ENCODE measurements at regions not wholly inside any gene's neighbourhood (a gene's known extent, or its start where the extent isn't known, plus 50 kb on each side); places are given as distances from the start of the nearest gene placed in this dataset.

DNA sequence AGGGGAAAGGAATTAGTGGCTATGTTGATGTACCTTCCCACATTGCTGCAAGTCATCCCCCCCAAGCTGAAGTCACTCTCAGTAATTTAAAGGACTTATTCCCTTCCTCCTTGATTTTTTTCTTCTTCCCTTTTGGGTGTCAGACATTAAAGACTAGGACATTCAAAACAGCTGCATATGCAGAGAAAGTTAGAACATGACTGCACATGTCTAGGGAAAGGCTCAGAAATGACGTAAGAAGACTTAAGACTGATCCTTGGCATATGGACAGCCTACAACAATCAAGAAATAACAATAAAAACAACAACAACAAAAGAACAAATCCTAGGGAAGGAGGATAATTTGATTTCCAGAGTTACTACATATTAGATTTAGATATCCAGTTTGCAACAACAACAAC lies 997.5 kb downstream of the TLE4 start:
- DNase-seq, result no peak

DNA sequence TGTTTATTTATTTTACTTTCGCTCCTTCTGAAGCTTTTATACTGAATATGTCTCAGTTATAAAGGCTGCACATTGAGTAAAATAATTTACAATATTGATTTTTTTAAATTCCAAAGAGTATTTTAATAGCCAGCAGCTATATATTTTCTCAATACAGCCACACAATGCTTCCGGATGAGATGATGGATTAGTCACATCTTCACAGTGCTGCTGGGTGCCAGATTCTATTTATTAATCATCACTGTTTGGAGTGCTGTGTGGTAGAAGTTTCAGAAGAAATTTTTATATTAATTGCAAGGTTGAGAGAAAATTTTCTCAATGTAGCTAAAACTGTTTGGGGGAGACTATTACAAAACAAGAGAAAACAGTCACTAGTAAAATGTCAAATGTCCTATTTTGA lies 989.8 kb downstream of the TLE4 start:
- no peak for DNase-seq

DNA sequence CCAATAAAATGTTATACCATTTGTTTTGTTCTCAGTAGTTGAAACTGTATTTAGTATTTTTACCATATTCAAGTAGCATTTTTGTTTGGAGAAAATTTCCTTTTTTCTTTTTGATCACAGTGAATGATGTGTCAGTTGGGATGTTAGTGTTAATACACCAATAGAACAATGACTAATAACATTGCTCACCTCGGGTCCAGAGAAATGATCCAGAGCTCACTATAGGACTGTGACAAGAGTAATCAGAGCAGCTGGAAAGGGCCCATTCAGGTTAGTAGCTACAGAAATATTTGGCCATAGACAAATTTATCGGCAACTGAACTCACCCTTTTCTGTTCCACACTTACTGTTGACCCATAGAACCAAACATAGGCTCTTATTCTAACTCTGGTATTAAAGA lies 989.2 kb downstream of the TLE4 start:
- no peak for DNase-seq

DNA sequence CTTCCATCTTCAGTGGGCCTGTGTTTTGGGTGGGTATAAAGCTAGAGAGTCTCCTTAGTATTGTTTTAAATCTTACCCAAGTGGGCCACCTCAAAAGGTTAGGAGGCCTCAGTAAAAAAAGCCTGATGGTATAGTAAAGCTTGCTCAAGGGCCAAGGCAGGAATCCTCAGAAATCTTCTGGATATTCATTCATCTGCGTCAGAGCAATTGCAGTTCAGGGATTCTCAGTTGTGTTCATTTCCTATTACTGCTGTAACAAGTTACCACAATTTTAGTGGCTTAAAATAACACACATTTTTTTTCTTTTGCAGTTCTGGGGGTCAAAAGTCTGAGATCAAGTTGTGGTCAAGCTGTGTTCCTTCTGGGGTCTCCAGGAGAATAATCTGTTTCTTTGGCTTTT lies 985.5 kb downstream of the TLE4 start:
- no peak for DNase-seq

DNA sequence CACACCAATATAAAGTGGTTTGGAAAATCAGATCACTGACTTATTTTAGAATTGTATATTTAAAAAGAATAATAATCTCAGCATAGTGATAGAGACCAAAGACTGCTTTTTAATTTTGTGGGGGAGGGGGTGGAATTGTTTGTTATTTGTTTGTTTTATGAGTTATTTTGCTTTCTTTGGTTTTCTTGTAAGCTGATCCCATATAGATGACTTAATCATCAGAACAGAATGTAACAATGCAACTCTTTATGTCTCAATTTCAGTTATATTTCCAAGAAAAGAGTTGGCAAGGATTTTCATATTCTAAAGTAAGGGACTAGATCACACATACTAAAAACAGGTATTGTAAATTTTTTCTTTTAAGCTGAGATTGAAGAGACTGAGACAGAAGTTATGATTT lies 984.9 kb downstream of the TLE4 start:
- no peak for DNase-seq

DNA sequence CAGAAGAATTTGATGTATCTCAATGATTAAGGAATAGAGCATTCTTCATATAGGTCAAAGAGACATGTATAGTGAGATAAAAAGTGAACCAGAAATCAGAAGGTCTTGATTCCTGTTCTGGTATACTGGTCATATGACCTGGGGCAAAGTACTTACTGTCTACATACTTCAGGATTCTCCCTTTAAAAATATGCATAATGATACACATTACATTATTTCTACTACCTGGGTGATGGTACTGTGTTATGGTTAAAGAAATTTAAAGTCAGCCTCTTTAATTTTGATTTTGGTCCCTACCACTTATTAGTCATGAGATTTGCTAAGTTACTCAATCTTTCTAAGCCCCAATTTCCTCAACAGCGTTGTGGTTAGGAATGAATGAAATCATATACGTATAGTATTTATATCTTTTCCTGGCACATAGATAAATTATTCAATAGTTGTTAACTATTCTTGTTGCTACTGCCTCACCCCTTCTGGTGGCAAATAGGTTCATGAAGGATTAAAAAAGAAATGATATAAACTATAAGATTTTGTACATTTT lies 984.1 kb downstream of the TLE4 start:
- no peak for DNase-seq

DNA sequence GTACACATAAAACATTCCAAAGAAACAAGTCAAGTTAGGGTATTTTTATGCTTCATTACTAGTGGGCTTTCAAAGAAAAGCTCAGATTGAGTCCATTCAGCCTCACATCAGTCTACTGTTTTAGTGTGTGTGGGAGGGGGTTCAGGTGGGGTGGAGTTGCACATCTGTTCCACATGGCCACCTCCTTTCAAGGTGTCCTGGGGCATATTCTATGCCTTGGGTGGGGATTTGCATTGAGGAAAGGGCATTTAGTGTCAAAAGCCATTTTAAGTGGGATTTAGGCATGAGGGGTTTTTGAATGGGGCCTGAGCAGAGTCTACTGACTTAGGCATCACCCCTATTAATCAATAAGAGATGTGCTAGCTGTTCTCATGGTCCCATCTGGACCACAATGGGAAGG lies 983.1 kb downstream of the TLE4 start:
- DNase-seq, result no peak

DNA sequence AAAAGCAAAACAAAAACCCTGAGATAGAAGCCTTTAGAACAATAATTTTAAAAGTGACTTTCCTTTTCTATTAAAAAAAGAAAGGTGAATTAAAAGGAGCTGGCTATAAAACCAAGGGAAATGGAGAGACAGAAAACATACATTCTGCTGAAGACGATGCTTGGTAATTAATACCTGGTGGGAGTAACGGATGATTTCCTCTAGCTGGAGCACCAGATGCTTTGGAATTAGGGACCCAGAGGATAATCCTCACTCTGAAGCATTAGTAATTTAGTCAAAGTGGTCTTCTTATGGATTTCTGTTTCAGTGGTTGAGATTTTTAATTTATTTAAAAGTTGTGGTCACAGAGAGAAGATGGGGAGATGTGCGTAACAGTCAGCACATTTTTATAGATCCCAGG lies 982.5 kb downstream of the TLE4 start:
- no peak for DNase-seq

DNA sequence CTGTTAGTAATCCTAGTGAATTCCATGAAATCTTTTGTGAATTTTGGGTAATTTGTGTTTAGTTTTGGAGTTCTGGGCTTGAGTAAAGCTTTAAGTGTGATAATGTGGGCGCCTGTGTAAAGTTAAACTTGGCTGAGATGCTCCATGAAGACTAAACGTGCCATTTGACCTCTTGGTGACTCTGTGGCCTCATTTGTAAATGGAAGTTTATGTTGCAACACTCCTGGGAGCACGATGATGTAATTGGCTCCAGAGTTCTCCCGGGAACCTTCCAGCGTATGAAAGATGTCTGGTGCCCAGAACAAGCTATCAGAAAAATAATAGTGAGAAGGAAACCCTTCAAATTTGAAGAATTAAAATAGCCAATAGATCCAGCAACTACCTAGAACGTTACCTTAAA lies 981.2 kb downstream of the TLE4 start:
- no peak for DNase-seq

DNA sequence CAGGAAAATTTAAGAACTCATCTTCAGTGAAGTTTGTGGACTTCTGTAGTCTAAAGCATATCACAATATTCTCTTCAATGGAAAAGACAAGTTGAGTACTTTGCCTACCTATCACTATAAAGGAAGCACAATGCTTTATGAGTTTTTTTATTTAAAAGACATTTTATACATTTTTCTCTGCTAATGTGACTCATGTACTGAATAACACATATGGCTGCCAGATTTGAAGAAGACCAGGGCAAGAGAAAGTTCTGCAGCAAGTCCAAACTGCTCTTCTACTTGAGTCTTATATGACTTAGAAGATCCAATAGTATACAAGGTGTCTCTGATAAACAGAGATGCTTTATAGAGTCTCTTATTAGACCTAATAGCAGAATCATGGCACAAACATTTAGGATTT lies 978.4 kb downstream of the TLE4 start:
- no peak for DNase-seq

DNA sequence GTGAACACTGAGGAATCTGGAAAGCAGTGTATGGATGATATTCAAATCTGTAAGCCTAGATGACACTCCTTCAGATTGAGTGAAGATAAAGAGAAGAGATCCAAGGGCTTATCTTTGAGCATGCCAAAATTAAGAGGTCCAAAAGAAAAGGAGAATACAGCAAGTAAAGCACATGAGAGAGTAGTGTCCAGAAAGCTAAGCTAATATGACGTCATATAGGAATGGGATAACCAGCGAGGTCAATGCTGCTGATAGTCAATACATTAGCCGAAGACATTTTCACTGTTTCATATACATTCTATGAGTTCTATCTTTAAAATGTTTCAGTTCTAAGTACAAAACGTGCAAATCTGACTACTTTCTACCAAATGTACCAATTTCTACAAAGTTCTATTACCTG lies 975.8 kb downstream of the TLE4 start:
- DNase-seq, result no peak

DNA sequence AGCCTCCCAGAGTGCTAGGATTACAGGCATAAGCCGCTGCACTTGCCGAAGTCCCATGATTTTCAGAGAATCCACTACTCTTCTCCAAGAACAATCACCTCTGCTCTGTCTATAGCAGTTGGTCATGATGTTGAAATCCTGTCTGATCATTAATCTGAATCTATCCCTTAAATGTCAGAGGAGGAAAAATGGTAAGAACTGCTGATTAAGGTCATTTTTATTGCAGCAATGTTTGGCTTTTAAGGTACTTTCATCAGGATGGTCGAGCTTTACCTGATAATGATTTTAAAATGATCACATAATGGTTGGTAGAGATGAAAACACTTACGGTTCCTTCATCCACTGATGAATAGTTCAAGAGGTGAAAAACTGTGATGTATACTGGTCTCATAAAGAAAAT lies 968.6 kb downstream of the TLE4 start:
- DNase-seq, result no peak

DNA sequence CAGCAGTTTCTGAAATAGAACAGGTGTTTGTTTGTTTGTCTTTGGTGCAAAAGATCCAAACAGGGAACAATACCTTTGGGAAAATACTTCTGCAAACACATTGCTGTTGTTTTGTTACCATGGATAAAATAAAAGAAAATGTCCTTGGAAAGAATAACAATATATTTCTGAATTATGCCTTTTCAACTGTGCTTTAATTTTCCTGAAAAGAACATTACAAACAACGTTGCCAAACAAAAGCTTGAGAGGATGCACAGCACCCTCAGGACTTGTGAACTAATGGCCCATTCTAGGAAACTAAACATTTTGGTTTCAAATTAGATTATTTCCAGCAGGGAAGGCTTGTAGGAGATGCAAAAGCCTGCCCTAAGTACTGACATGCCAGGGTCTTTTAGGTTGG lies 967.2 kb downstream of the TLE4 start:
- DNase-seq, result no peak

DNA sequence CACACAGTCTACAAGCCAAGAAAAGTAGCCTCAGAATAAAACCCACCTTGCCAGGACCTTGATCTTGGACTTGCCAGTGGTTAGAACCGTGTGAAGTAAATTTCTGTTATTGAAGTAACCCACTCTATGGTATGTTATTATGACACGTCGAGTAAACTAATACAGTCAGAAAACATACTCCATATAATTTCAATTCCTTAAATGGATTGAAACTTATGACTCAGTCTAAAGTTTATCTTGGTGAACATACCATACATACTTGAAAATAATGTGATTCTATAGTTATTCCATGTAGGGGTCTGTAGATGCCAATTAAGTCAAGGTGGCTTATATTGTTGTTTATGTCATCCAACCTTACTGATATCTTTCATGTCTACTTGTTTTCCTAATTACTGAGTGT lies 950.7 kb downstream of the TLE4 start:
- no peak for DNase-seq

DNA sequence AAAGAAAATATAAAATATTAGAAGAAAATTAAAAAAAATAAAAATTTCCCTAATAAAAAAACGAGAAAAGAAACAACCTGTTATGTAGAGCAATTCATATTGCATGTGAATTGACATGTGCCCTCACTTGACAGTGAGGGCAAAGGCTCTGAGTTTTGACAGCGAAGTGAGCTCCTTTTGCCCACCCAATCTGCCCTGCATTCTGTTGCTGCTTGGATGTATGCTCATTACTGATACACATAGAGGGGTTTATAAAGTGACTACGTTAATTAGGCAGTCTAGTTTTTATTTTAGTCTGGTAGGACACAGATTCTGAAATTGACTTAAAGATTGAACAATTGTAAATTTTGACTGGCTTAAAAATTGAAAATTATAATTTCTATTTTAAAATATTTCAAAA lies 949.4 kb downstream of the TLE4 start:
- no peak for DNase-seq

DNA sequence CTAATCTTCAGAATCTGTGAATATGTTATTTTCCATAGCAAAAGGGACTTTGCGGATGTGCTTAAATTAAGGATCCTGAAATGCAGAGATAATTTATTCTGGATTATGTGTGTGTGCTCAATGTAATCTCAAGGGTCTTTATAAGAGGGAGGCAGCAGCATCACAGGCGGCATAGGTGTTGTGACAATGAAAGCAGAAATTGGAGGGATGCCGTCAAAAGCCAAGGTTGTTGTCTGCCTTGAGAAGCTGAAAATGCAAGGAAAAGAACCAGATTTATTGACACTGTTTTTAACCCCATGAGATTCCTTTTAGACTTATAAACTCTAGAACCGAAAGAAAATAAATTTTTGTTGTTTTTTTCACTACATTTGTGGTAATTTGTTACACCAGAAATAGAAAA lies 948.5 kb downstream of the TLE4 start:
- DNase-seq, result no peak

DNA sequence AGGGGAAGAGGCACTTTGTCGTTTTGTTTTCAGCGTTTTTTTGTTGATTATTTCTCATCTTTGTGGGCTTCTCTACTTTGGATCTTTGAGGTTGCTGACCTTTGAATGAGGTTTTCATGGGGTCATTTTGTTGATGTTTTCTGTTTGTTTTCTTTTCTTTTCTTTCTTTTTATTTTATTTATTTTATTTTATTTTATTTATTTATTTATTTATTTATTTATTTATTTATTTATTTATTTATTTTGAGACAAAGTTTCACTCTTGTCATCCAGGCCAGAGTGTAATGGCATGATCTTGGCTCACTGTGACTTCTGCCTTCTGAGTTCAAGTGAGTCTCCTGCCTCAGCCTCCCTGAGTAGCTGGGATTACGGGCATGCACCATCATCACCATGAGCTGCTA lies 946.7 kb downstream of the TLE4 start:
- no peak for DNase-seq

DNA sequence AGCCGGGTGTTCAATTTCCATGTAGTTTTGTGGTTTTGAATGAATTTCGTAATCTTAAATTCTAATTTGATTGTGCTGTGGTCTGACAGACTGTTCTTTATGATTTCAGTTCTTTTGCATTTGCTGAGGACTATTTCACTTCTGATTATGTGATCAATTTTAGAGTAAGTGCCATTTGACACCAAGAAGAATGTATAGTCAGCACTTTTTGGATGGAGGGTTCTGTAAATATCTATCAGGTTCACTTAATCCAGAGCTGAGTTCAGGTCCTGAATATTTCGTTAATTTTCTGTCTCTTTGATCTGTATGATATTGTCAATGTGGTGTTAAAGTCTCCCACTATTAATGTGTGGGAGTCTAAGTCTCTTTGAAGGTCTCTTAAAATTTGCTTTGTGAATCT lies 944.9 kb downstream of the TLE4 start:
- DNase-seq, result no peak

DNA sequence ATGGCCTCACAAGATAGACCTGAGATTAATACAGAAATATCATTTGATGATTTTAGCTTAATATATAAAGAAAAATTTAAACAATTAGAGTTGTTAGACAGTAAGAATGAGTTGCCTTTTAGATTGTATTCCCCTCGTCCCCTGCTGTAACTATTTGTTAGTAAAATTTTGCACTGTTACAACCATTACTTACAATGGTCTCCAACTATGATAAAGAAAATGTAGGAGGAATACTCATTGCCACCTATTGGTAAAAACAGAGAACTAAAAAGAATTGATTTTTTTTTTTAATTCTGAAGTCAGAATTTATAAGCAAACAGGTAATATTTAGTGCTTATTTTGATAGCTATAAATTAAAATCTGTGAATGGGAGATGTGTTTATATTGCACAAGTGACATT lies 937.6 kb downstream of the TLE4 start:
- DNase-seq, result no peak

DNA sequence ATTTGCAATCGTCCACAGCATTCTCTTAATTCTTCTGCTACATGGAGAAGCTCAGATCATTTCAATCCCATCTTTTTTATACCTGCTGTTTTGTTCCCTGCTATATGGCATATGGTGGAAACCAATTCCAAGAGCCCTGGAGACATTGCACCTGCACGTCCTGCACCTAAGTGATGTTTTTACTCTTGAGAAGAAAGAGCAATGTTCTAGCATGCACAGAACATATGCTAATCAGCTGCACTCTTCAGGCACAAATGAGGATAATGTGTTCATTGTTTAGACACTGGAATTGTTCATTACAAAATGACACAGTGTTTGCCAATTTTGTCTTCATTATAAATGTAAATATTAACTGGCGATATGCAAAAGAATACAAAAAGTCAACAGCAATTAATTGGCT lies 935.8 kb downstream of the TLE4 start:
- no peak for DNase-seq

DNA sequence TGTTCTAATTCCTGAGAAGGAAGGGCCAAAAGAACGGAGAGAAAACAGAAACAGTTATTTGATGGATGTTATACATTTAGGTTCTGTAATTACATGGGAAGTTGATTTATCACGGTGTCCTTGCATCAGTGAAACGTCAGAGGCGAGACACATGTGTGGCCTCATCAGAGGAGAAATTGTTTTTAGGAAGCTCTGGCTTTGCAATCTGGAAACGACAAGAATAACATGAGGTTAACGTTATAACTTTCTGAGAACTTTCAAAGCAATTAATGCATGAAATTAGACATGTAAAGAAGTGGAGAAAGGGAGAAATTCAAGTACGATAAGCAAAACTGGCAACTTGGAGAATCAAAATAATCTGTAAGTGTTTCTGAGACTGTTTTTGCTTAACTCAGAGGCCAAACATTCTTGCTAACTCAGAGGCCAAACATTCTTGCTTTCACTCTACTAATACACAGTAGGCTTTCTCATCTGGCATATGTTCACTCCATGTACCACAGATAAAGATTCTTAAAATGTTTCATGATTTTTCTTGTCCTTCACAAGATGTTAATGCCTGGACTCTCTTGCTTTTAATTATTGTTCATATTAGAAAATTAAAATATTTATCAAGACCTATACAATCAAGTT lies 933.0 kb downstream of the TLE4 start:
- no peak for DNase-seq

DNA sequence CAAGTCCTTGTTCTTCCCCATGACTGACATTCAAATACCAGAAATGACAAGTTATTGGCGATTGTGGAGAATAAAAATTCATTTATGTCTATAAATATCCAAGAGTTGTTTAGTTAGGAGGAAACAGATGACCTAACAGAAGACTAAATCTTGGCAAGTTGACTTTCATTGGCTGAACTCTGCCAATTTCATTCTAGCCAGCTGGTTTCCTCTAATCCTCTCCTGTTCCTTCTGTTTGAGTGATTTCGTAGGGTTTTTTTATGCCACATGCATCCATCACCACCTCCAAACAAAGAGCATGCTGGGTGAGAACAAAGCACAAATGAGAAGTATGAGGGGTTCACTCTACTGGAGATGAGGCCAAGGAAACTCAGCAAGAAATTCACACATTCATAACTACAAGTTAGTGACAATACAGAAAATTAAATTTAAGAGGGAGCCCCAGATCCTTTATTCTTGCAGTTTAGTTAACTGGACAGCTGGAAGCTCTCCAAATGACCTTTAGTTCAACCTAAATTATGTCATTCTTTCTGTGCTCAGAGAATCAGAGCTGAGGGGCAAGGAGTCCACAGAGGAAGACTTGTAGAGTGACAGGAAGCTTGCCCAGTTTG lies 932.0 kb downstream of the TLE4 start:
- no peak for DNase-seq

DNA sequence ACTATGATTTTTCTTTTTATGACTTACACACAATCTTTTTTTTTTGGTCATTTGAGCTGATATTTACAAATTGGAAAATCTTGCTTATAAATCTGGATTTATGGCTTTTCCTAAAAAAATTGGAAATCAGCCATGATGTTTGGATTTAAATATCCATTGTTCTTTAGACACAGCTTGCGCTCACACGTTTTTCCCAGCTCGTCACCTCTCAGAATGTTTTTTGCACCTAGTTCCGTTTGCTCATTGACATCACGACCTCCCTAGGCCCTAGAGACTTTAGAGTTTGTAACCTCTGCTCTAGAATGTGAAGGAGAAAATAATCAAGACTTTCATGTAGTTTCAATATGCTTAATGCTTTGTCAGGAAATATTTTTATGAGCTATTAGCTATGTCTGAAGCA lies 930.5 kb downstream of the TLE4 start:
- no peak for DNase-seq

DNA sequence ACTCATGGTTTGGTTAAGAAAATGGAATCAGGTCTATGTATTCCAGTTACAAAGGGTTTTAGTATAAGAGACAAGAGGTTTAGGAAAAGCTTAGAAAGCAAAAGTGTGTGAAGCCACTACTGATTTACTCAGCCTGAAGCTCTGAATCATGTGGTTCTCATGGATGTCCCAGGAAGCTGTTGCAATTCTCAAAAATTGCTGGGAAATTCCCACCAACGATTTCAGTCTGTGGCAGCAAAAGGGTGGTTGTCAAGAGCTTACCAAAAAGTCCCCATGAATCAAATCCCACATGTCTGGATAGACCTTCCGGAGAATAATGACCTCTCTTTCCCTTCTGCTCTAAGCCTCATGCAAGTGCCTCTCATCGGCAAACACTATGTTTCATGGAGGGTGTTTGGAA lies 929.9 kb downstream of the TLE4 start:
- DNase-seq, result no peak

DNA sequence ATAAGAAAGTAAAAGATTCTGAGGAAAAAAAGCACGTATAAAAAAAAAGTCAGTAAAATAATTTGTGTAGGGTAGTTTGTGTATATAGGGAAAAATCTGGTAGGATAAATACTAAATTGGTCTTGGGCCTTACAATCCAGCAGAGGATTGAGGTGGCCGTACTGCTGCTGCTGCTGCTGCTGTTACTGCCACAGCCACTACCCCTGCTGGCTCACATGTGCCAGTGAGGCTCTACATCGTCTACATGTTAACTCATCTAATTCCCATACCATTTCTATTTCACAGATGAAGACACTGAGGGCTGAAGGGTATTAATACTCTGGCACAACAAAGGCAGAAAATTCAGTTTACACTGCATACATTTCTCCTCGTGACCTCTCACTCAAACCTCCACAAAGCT lies 928.5 kb downstream of the TLE4 start:
- DNase-seq, result no peak

All from DMS153 (cell line).